ENCODE measurements at regions not wholly inside any gene's neighbourhood (a gene's known extent, or its start where the extent isn't known, plus 50 kb on each side); places are given as distances from the start of the nearest gene placed in this dataset.
"Not testable (repeated sequence)": the region's sequence is repeated elsewhere in the genome, so short reads cannot be mapped to it uniquely, and the experiment has no call there.

DNA sequence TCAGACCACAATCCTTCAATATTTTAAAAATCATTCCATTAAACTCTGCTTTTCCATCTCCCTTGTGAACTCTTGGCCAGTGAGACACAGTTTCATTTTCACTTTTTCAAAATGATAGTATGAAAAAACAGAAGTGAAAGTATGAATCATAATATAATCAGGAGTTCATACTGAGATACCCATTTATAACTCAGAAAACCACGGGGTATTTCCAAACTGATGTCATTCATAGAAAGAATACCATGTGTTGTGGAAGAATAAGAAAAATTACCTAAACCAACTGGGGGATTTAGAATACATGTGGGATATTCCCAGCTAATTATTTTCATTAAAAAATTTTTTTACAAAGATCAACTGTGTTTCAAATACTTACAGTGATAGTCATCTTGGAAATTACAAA lies 149.9 kb downstream of the MRPL39 start:
- H3K27ac ChIP-seq, result no peak overlapping the region

DNA sequence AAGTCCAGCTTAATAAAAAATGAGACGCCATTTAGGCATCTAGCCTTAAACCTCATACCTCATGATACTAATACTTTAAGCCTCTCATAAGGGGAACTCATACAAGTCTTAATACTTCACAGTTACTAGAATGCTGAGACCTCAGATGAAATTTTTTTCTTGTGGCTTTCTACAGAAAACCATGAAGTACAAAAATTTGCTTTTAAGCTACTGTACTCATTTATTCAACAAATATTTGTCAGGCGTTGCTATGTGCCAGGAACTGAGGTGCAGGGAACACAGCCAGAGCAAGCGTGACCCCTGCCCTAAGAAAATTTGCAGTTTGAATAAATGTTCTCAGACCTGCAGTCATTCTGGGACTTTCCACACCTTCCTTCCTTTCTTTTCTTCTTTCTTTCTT lies 150.6 kb downstream of the MRPL39 start:
- TF ChIP-seq POLR2AphosphoS5 (IDR thresholded peaks at IDR 0.05), result no peak
- TF ChIP-seq, protein P1, sequence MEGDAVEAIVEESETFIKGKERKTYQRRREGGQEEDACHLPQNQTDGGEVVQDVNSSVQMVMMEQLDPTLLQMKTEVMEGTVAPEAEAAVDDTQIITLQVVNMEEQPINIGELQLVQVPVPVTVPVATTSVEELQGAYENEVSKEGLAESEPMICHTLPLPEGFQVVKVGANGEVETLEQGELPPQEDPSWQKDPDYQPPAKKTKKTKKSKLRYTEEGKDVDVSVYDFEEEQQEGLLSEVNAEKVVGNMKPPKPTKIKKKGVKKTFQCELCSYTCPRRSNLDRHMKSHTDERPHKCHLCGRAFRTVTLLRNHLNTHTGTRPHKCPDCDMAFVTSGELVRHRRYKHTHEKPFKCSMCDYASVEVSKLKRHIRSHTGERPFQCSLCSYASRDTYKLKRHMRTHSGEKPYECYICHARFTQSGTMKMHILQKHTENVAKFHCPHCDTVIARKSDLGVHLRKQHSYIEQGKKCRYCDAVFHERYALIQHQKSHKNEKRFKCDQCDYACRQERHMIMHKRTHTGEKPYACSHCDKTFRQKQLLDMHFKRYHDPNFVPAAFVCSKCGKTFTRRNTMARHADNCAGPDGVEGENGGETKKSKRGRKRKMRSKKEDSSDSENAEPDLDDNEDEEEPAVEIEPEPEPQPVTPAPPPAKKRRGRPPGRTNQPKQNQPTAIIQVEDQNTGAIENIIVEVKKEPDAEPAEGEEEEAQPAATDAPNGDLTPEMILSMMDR (IDR thresholded peaks at IDR 0.05), result no peak
- no peak for TF ChIP-seq EP300 (IDR thresholded peaks at IDR 0.05)
- TF ChIP-seq POLR2A (IDR thresholded peaks at IDR 0.05), result no peak
- WGBS, 2 donors, result 57 to 60% methylated on average over 3 of the region's 3 CpGs
- Histone ChIP-seq H3K27ac (no peak overlapping the region), H3K9me3 (no peaks in the 10 kb centered on the region), H3K36me3 (no peaks in the 10 kb centered on the region), H3K4me3 (no peak overlapping the region), H3K4me1 (peaks cover 0 to 8% (median 2%) of the 10 kb centered on the region in 4 donors), H3K27me3 (no peaks in the 10 kb centered on the region)
- DNase-seq, result no peak
- intact Hi-C loops (cut with DNase I), result no loop called here

More for the DNA sequence above, 149.9 kb downstream of the MRPL39 start:
- no peak for DNase-seq
- TF ChIP-seq POLR2AphosphoS5 (IDR thresholded peaks at IDR 0.05) (peak in 1 of 4 donors; percentile 3), EP300 (IDR thresholded peaks at IDR 0.05) (no peak)
- H3K4me3 ChIP-seq, result no peak overlapping the region
- WGBS, 2 donors, result 2 to 3% methylated on average over 1 of the region's 1 CpG
- intact Hi-C loops (cut with DNase I), result no loop called here
- H3K27me3 ChIP-seq, result no peaks in the 10 kb centered on the region
- no peaks in the 10 kb centered on the region for H3K36me3 ChIP-seq
- H3K4me1 ChIP-seq, result peaks cover 0 to 8% (median 2%) of the 10 kb centered on the region in 4 donors
- no peaks in the 10 kb centered on the region for H3K9me3 ChIP-seq

DNA sequence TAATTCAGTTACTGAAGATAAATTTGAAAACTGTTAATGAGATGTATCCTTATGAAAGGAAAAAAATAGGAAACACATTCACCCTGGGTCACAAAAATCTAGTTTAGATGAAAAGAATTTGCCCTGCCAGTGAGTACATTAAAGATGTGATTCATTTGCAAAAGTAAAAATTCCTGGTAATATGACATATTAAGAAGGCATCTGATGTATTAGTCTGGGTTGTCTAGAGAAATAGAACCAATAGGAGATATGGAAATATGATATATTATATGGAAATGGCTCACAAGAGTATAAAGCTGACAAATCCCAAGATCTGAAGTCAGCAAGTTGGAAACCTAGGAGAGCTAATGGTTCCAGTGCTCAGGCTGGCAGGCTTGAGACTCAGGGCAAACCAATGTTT lies 153.8 kb downstream of the MRPL39 start:
- Histone ChIP-seq H3K4me3 (no peak overlapping the region), H3K27ac (no peak overlapping the region), H3K4me1 (peaks cover 0 to 8% (median 2%) of the 10 kb centered on the region in 4 donors), H3K36me3 (no peaks in the 10 kb centered on the region), H3K27me3 (no peaks in the 10 kb centered on the region), H3K9me3 (no peaks in the 10 kb centered on the region)
- no peak for TF ChIP-seq POLR2AphosphoS5 (IDR thresholded peaks at IDR 0.05)
- no peak for TF ChIP-seq POLR2A (IDR thresholded peaks at IDR 0.05)
- TF ChIP-seq, protein P1 (IDR thresholded peaks at IDR 0.05), result no peak
- TF ChIP-seq EP300 (IDR thresholded peaks at IDR 0.05), result no peak
- intact Hi-C loops (cut with DNase I), result no loop called here
- DNase-seq, result no peak

DNA sequence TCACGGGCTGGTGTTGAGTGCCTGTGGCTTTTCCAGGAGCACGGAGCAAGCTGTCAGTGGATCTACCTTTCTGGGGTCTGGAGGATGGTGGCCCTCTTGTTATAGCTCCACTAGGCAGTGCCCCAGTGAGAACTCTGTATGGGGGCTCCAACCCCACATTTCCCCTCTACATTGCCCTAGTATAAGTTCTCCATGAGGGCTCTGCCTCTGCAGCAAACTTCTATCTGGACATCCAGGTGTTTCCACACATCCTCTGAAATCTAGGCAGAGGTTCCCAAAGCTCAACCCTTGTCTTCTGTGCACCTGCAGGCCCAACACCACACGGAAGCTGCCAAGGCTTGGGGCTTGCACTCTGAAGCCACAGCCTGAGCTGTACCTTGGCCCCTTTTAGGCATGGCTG lies 157.3 kb downstream of the MRPL39 start:
- TF ChIP-seq POLR2AphosphoS5 (IDR thresholded peaks at IDR 0.05) (no peak), POLR2A (IDR thresholded peaks at IDR 0.05) (no peak), EP300 (IDR thresholded peaks at IDR 0.05) (no peak)
- TF ChIP-seq, protein P1 (IDR thresholded peaks at IDR 0.05), result no peak
- DNase-seq, result no peak
- Histone ChIP-seq H3K4me1 (no peaks in the 10 kb centered on the region), H3K9me3 (no peaks in the 10 kb centered on the region), H3K27me3 (no peaks in the 10 kb centered on the region), H3K36me3 (no peaks in the 10 kb centered on the region), H3K27ac (no peak overlapping the region), H3K4me3 (no peak overlapping the region)
- 86 to 93% methylated on average over 3 of the region's 3 CpGs for WGBS, 2 donors
- intact Hi-C loops (cut with DNase I), result no loop called here

DNA sequence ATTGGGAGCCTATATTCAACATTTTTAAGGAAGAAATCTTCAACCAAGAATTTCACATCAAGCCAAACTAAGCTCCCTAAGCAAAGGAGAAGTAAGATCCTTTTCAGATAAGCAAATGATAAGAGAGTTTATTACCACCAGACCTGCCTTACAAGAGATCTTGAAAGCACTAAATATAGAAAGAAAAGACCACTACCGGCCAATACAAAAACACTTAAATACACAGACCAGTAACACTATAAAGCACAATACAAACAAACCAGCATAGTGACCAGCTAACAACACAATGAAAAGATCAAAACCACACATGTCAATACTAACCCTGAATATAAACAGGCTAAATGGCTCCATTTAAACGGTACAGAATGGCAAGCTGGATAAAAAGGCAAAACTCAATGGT lies 165.4 kb downstream of the MRPL39 start:
- intact Hi-C loops (cut with DNase I), result no loop called here
- H3K27ac ChIP-seq, result no peak overlapping the region
- 14 to 42% methylated on average over 2 of the region's 2 CpGs for WGBS, 2 donors
- H3K9me3 ChIP-seq, result no peaks in the 10 kb centered on the region
- no peaks in the 10 kb centered on the region for H3K27me3 ChIP-seq
- H3K36me3 ChIP-seq, result no peaks in the 10 kb centered on the region
- no peak for TF ChIP-seq POLR2AphosphoS5 (IDR thresholded peaks at IDR 0.05)
- no peak for TF ChIP-seq EP300 (IDR thresholded peaks at IDR 0.05)
- TF ChIP-seq, protein P1 (IDR thresholded peaks at IDR 0.05), result no peak
- no peak for TF ChIP-seq POLR2A (IDR thresholded peaks at IDR 0.05)
- H3K4me3 ChIP-seq, result no peak overlapping the region
- DNase-seq, result no peak
- H3K4me1 ChIP-seq, result no peaks in the 10 kb centered on the region

DNA sequence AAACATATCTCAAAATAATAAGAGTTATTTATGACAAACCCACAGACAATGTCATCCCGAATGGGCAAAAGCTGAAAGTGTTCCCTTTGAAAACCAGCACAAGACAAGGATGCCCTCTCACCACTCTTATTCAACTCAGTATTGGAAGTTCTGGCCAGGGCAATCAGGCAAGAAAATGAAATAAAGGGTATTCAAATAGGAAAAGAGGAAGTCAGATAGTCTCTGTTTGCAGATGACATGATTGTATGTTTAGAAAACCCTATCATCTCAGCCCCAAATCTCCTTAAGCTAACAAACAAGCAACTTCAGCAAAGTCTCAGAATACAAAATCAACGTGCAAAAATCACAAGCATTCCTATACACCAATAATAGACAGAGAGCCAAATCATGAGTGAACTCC lies 169.8 kb downstream of the MRPL39 start:
- intact Hi-C loops (cut with DNase I), result not testable (repeated sequence)

More for the DNA sequence above, 169.8 kb downstream of the MRPL39 start:
- H3K4me3 ChIP-seq, H3K27ac ChIP-seq, H3K27me3 ChIP-seq, H3K4me1 ChIP-seq, H3K36me3 ChIP-seq, H3K9me3 ChIP-seq, DNase-seq: not testable (repeated sequence)
- 81 to 87% methylated on average over 2 of the region's 2 CpGs for WGBS, 2 donors
